ENCODE measurements at regions not wholly inside any gene's neighbourhood (a gene's known extent, or its start where the extent isn't known, plus 50 kb on each side); places are given as distances from the start of the nearest gene placed in this dataset.

- TF ChIP-seq EP300 (IDR thresholded peaks at IDR 0.05): no peak
- no peak for TF ChIP-seq POLR2A (IDR thresholded peaks at IDR 0.05)
Observed at GRCh38 chr18:42305869-42306593, 351.0 kb downstream of the PIK3C3 start.
